B cell (primary cell): ENCODE measurements at regions not wholly inside any gene's neighbourhood (a gene's known extent, or its start where the extent isn't known, plus 50 kb on each side); places are given as distances from the start of the nearest gene placed in this dataset.

ENCODE experiments used
- ATAC-seq: fragments of 200-7000 bp; cut with Tn5 transposase; one replicate; pipeline ENCODE4 v1.10.0; 2021; ENCODE audit warnings: low read depth, mild to moderate bottlenecking, moderate number of reproducible peaks, moderate library complexity
- CTCF ChIA-PET: fragments of 350-600 bp; sonication (Branson Sonifier 250); formaldehyde crosslinking; loops from one replicate; lab custom pipeline; 2021; ENCODE audit warnings: antibody characterized with exemption, inconsistent platforms; lab: Charles Lee
- POLR2A ChIA-PET: fragments of 350-600 bp; sonication (Branson Sonifier 250); formaldehyde crosslinking; loops from one replicate; lab custom pipeline; 2021; ENCODE audit warnings: antibody characterized with exemption; lab: Charles Lee
- DNase-seq: peaks from one replicate; pipeline ENCODE4 v3.0.0; 2013
- H2AFZ ChIP-seq: 2 replicates; pipeline ENCODE4 v1.6.1; 2012; ENCODE audit warnings: mild to moderate bottlenecking, low read depth, low read length; ENCODE audit not compliant: insufficient read depth, poor library complexity, severe bottlenecking
- H3K27ac ChIP-seq, 2 donors: 1 replicate in 1 of 2; 2 replicates in 1 of 2; pipeline ENCODE4 v1.5.1; 2012 to 2013; ENCODE audit warnings: low read length in 2 of 2, mild to moderate bottlenecking in 2 of 2, moderate library complexity in 1 of 2
- H3K27me3 ChIP-seq, 4 experiments: fragments of 200-600 bp in 1 of 4; sonication (generic) in 1 of 4; replicated peaks in 1 of 4; 1 replicate in 2 of 4; 2 replicates in 2 of 4; pipeline versions ENCODE4 v1.6.1 to v1.7.0; 2013 to 2016; ENCODE audit warnings: low read length in 3 of 4, mild to moderate bottlenecking in 2 of 4, mixed read lengths in 1 of 4, moderate library complexity in 1 of 4; ENCODE audit not compliant: insufficient read depth in 4 of 4, control insufficient read depth in 3 of 4; ENCODE audit errors: control extremely low read depth in 1 of 4
- H3K36me3 ChIP-seq, 2 experiments: replicated peaks in 1 of 2; 1 replicate in 1 of 2; 2 replicates in 1 of 2; pipeline versions ENCODE4 v1.6.1 to v1.7.1; 2013; ENCODE audit warnings: low read length in 1 of 2; ENCODE audit not compliant: insufficient read depth in 2 of 2, control insufficient read depth in 1 of 2; ENCODE audit errors: control extremely low read depth in 1 of 2, extremely low read depth in 1 of 2
- H3K4me1 ChIP-seq, 2 donors: fragments of 200-600 bp in 1 of 2; sonication (generic) in 1 of 2; 1 replicate in 1 of 2; 2 replicates in 1 of 2; pipeline versions ENCODE4 v1.5.1 to v1.6.1; 2013 to 2017; ENCODE audit warnings: low read length in 2 of 2; ENCODE audit not compliant: control insufficient read depth in 2 of 2, insufficient read depth in 2 of 2
- H3K4me2 ChIP-seq: replicated peaks from 2 replicates; pipeline ENCODE3; 2012; ENCODE audit warnings: mild to moderate bottlenecking, low read depth, low read length; ENCODE audit not compliant: poor library complexity, severe bottlenecking
- H3K4me3 ChIP-seq, 5 experiments: fragments of 200-600 bp in 1 of 5; sonication (generic) in 1 of 5; 1 replicate in 3 of 5; 2 replicates in 2 of 5; pipeline versions ENCODE4 v1.5.1 to v1.7.0; 2011 to 2016; ENCODE audit warnings: low read length in 4 of 5, mild to moderate bottlenecking in 4 of 5, low read depth in 2 of 5, control low read depth in 1 of 5, moderate library complexity in 1 of 5; ENCODE audit not compliant: insufficient read depth in 1 of 5; ENCODE audit errors: control extremely low read depth in 1 of 5, extremely low read depth in 1 of 5
- H3K79me2 ChIP-seq: fragments of 200-600 bp; sonication (generic); one replicate; pipeline ENCODE4 v1.6.0; 2016; ENCODE audit warnings: low read length; ENCODE audit not compliant: control insufficient read depth, insufficient read depth
- H3K9ac ChIP-seq: fragments of 200-600 bp; sonication (generic); 2 replicates; pipeline ENCODE4 v1.6.1; 2017; ENCODE audit warnings: mild to moderate bottlenecking, low read length, moderate library complexity
- H3K9me3 ChIP-seq, 3 donors: one replicate each; pipeline versions ENCODE4 v1.6.1 to v1.7.1; 2013; ENCODE audit warnings: low read length in 2 of 3; ENCODE audit not compliant: control insufficient read depth in 2 of 3, insufficient read depth in 1 of 3; ENCODE audit errors: control extremely low read depth in 1 of 3
- H4K20me1 ChIP-seq: 2 replicates; pipeline ENCODE4 v1.6.0; 2012; ENCODE audit warnings: mild to moderate bottlenecking, low read length; ENCODE audit not compliant: insufficient read depth, control insufficient read depth, poor library complexity, severe bottlenecking
- H3K27ac Mint-ChIP-seq: one replicate; pipeline ENCODE4 v1.8.0; 2021; ENCODE audit warnings: mixed read lengths
- H3K27me3 Mint-ChIP-seq: one replicate; pipeline ENCODE4 v1.8.0; 2021; ENCODE audit warnings: mixed read lengths
- H3K4me1 Mint-ChIP-seq: one replicate; pipeline ENCODE4 v1.8.0; 2021; ENCODE audit warnings: mixed read lengths
- H3K4me3 Mint-ChIP-seq: one replicate; pipeline ENCODE4 v1.8.0; 2021; ENCODE audit warnings: mixed read lengths
- H3K9me3 Mint-ChIP-seq: one replicate; pipeline ENCODE4 v1.8.0; 2022; ENCODE audit warnings: mixed read lengths; ENCODE audit not compliant: insufficient read depth
- CTCF ChIP-seq: fragments of 200-600 bp; IDR thresholded peaks from one replicate; pipeline ENCODE4 v1.8.0; 2022; ENCODE audit warnings: antibody characterized with exemption, mild to moderate bottlenecking
- EZH2 ChIP-seq: IDR thresholded peaks from 2 replicates; pipeline ENCODE4 v1.6.1; 2012; ENCODE audit warnings: borderline replicate concordance, low read depth, mild to moderate bottlenecking, moderate library complexity, low read length; ENCODE audit not compliant: insufficient read depth, poor library complexity, severe bottlenecking
- WGBS: methylation state at CpG from one replicate; pipeline ENCODE4 v1.1.5; 2013; ENCODE audit warnings: missing lambda C conversion rate; ENCODE audit not compliant: insufficient coverage; 5-methylcytosine and 5-hydroxymethylcytosine counted together
- intact Hi-C: fragments of 100-400 bp; cut with micrococcal nuclease; formaldehyde crosslinking; loops from one replicate; pipeline ENCODE4 v1.10.0; 2022

- Histone ChIP-seq H3K9me3 (peaks cover 0 to 2% (median 0%) of the 10 kb centered on the region in 3 donors), H3K4me1 (no peaks in the 10 kb centered on the region), H4K20me1 (no peaks in the 10 kb centered on the region), H3K27me3 (no peaks in the 10 kb centered on the region), H3K9ac (no peak overlapping the region), H2AFZ (no peak overlapping the region), H3K79me2 (no peaks in the 10 kb centered on the region), H3K4me2 (no peak overlapping the region), H3K4me3 (no peak overlapping the region), H3K36me3 (no peaks in the 10 kb centered on the region), H3K27ac (no peak overlapping the region)
- WGBS, result 84% methylated on average over 2 of the region's 3 CpGs
- ChIA-PET POLR2A (no interaction called here), CTCF (no interaction called here)
- no peak overlapping the region for H3K4me3 Mint-ChIP-seq
- DNase-seq (no peak), ATAC-seq (no peak)
- no peak for TF ChIP-seq EZH2
- no peak for TF ChIP-seq CTCF
- intact Hi-C loops, result no loop called here
- peaks cover 7% of the 10 kb centered on the region for H3K9me3 Mint-ChIP-seq
- H3K27me3 Mint-ChIP-seq, result no peaks in the 10 kb centered on the region
- H3K27ac Mint-ChIP-seq, result no peak overlapping the region
- H3K4me1 Mint-ChIP-seq, result no peaks in the 10 kb centered on the region
These were observed 159.0 kb upstream of the POM121L12 start for GRCh38 chr7:52876402-52876801.

- Histone ChIP-seq H3K36me3 (no peaks in the 10 kb centered on the region), H3K79me2 (no peaks in the 10 kb centered on the region), H2AFZ (no peak overlapping the region), H3K27me3 (no peaks in the 10 kb centered on the region), H3K4me3 (no peak overlapping the region), H3K4me1 (no peaks in the 10 kb centered on the region), H3K9ac (no peak overlapping the region), H4K20me1 (no peaks in the 10 kb centered on the region), H3K9me3 (peaks cover 0 to 14% (median 5%) of the 10 kb centered on the region in 3 donors), H3K4me2 (no peak overlapping the region), H3K27ac (no peak overlapping the region)
- Mint-ChIP-seq H3K27ac (no peak overlapping the region), H3K9me3 (peaks cover 8% of the 10 kb centered on the region), H3K4me1 (no peaks in the 10 kb centered on the region), H3K27me3 (no peaks in the 10 kb centered on the region), H3K4me3 (no peak overlapping the region)
- WGBS, result 75% methylated on average over 2 of the region's 2 CpGs
- ChIA-PET CTCF (no interaction called here), POLR2A (no interaction called here)
- DNase-seq (no peak), ATAC-seq (no peak)
- TF ChIP-seq CTCF (no peak), EZH2 (no peak)
- intact Hi-C loops, result no loop called here
These were observed 171.8 kb upstream of the POM121L12 start for GRCh38 chr7:52863652-52864051.
